GM04504 (cell line): ENCODE measurements at regions not wholly inside any gene's neighbourhood (a gene's known extent, or its start where the extent isn't known, plus 50 kb on each side); places are given as distances from the start of the nearest gene placed in this dataset.
A peak's percentile ranks its signal among the peaks of the same experiment; 100 is the strongest.

Experiments used
- DNase-seq: peaks from one replicate; pipeline ENCODE4 v3.0.0-alpha.2; 2012; ENCODE audit warnings: low read depth

DNA sequence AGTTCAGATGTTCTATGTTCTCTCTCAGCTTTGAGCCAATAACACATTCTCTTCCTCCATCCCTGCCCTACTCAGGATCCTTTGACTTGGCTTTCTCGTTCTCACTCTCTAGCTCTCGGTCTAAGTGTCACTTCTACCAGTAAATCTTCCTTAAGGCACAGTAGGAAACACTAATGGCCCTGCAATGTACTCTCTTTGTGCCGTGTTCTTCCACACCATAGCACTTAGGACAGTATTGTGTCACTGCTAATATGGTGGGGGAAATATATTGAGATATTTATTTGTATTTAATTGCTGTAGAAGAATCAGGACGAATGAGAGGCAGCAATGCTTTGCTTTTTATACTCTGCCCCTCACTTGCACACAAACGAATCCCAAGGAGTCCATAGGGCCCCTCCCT is 493.1 kb downstream of the SHISA9 start:
- no peak for DNase-seq

DNA sequence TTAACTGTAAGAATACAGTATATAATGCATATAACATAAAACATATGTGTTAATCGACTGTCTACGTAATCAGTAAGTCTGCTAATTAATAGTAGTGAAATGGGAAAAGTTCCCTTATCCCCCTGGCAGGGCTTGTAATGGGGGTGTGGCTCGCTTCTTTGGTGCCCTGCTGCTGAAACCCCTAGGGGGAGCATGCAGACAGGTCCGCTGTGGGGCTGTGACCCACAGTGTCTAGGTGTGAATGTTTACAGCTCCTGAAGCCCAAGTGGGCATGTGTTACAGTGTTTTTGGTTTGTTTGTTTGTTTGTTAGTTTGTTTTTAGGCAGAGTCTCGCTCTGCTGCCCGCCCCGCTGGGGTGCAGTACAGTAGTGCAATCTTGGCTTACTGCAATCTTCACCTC is 495.7 kb downstream of the SHISA9 start:
- no peak for DNase-seq

DNA sequence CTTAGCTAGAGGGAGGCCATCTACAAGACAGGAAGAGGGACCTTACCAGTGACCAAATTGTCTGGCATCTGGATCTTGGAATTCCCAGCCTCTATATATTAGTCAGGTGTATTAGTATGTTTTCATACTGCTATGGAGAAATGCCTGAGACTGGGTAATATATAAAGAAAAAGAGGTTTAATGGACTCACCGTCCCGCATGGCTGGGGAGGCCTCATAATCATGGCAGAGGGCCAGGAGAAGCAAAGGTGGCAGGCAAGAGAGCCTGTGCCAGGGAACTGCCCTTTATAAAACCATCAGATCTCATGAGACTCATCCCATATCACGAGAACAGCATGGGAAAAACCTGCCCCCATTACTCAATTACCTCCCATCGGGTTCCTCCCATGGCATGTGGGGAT is 500.2 kb downstream of the SHISA9 start:
- no peak for DNase-seq

DNA sequence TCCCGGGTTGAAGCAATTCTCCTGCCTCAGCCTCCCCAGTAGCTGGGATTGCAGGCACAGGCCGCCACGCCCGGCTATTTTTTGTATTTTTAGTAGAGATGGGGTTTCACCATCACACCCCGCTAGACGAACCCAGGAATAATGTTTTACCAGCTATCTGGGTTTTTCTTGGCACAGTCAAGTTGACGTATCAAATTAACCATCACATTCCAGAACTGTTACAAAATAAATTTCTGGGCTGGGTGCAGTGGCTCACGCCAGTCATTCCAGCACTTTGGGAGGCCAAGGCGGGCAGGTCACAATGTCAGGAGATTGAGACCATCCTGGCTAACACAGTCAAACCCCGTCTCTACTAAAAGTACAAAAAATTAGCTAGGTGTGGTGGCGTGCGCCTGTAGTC is 501.2 kb downstream of the SHISA9 start:
- no peak for DNase-seq

DNA sequence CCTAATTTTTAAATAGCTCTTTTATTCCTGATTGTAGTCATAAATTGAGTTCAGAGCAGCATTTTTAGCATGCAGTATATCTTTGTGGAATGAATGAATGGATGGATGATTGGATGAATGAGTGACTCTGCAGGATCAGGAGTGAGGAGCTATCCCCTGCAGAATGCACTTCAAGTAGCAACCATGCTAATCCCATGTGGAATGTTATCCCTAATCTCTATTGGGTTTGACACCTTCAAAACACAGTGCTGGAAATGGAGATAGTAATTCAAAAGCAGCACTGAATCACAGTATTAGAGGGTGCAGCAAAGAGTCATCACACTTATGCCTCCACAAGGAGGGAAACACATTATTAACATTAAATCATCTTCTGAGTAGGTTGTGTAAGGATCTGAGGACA is 501.9 kb downstream of the SHISA9 start:
- DNase-seq: no peak

DNA sequence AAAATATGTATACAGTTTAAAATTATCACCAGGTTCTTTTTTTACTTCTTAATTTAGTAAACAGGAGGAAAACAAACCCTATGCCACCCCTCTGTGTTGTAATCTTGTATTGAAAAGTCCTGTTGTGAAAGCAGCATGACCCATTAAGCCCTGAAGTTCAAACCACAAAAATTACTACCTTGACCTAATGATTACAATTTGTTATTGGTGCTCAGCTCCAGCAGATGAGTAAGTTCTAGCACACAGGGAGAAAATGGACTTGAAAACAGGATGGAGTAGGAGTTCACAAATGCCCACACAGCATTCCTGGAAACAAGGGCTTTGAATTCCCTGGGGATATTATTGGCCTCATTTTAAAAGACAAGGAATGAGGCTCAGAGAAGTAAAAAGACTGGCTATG is 505.8 kb upstream of the ERCC4 start:
- no peak for DNase-seq

DNA sequence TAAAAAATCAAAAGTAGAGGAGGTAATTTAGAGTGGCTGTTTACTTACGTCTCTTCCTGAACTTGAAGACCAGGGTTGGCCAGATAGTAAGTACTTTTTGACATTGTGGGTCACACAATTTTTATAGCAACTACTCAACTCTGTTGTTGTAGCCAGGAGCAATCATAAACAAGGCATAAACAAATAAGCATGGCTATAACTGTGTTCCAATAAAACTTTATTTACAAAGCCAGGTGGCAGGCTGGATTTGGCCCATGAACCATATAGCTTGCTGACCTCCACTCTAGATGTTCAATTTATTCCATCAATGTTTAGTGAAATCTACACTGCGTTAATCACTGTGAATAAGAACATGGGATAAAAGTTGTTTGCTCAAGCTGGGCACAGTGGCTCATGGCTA is 500.4 kb upstream of the ERCC4 start:
- no peak for DNase-seq

- DNase-seq: peak; percentile 43
Measured at GRCh38 chr16:13421726-13422125, 498.2 kb upstream of the ERCC4 start.

GRCh38 chr16:13425836-13426235 is 494.1 kb upstream of the ERCC4 start:
- DNase-seq: no peak

DNA sequence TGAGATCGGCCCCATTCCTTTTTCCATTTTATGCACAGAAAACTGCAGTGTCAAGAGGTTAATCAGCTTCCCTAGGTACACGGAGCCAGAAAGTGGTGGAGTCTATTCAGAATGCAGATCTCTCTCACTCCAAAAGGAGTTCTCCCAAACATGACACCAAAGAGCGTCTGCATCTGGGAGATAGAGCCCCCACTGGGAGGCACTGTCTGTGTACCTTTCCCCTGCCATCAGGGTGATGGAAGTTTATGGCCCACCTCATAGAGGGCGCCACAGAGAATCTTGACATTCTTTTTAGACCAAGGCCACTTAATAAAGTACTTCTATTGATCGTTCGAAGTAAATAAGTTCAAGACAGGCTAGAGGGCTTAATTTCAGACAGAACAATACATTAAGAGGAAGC is 493.7 kb upstream of the ERCC4 start:
- DNase-seq: no peak

DNA sequence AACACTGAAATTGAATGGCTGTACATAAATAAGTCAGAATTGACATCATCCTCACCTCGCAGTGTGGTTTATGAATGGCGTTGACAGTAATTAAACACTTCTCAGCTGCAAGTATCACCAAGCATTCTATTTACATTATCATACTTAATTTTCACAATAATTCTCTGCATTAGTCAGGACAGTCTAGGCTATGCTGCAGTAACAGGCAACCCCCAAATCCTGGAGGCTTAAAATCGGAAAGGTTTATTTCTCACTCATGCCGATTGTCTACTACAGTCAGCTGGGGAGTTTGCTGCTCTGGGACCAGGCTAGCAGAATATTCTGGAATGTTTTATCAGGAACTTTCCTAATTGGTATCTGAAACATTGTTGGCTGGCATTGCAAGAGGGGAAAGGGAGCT is 493.2 kb upstream of the ERCC4 start:
- no peak for DNase-seq

DNA sequence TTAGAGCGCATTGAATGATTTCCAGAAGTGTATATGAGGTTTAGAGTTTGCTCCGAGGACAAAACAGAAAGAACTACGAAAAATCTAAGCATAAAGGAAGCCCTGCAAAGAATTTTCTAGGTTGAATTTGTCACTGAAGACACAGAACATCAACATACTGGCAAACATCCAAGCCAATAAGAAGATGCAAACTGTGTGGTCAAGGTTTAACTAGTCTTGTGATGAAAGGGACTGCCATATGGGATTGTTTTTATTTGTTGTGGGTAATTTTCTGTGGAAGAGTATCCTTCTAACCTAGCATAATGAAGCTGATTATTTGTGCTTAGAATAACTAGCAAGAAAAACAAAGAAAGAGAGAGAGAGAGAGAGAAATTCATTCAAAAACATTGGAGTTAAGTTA is 492.0 kb upstream of the ERCC4 start:
- peak; percentile 9 for DNase-seq

GRCh38 chr16:13429416-13429815 is 490.5 kb upstream of the ERCC4 start:
- peak; percentile 13 for DNase-seq

- no peak for DNase-seq
Measured at GRCh38 chr16:13435415-13435814, 484.5 kb upstream of the ERCC4 start.

- DNase-seq: no peak
Measured at GRCh38 chr16:13435873-13436474, 484.0 kb upstream of the ERCC4 start.

- DNase-seq: peak; percentile 13
Measured at GRCh38 chr16:13436641-13437412, 483.1 kb upstream of the ERCC4 start.

- no peak for DNase-seq
Measured at GRCh38 chr16:13437413-13437795, 482.6 kb upstream of the ERCC4 start.

DNA sequence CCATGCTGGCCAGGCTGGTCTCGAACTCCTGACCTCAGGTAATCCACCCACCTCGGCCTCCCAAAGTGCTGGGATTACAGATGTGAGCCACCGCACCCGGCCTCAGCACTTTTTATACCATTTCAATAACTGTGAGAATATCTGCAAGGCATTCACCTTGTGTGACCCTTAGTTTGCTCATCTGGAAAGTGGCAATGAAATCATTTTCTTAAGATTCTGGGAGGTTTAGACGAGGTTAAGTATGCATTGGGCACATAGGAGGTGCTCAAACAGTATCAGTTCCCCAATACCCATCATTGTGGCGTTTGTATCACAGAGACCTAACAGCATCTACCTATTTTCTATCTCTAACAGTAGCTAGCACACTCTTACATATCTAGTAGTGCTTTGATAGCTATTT is 481.9 kb upstream of the ERCC4 start:
- no peak for DNase-seq

GRCh38 chr16:13439766-13440165 is 480.2 kb upstream of the ERCC4 start:
- no peak for DNase-seq

DNA sequence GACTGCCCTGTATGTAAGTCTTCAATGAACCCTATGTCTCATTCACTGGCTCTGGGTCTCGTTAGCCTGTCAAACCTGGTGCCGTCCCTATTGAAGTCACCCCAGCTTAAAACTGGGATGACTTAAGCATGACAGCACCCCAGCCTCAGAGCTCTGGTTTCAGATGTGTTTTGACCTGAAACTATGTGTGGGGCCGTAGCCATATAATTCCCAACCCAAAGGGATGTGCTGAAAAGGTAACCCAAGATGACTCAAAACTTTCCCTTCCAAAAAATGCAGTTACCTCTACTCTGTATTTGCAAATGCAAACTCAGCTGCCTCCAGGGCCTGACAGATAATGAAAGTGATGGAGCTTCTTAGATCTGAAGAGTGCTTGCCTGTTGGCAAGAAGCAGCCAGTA is 478.3 kb upstream of the ERCC4 start:
- no peak for DNase-seq

DNA sequence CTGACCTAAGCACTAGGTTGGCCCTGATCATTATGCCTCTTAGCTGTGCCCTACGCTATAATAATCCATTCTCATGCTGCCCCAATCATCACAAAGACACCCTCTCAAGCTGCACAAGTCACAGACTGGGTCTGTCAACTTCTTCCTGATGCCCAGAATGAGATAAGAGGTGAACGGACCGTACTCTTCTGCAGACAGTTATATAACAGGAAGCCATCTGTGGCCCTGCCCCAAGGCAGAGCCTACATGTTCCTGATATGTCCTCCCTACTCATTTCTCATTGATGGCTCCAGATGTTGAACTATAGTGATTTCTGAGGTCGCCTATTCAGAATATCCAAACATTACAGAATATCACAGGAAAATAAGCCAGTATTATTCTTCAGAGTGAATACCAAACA is 471.6 kb upstream of the ERCC4 start:
- no peak for DNase-seq

GRCh38 chr16:13453325-13453724 is 466.6 kb upstream of the ERCC4 start:
- peak; percentile 38 for DNase-seq

DNA sequence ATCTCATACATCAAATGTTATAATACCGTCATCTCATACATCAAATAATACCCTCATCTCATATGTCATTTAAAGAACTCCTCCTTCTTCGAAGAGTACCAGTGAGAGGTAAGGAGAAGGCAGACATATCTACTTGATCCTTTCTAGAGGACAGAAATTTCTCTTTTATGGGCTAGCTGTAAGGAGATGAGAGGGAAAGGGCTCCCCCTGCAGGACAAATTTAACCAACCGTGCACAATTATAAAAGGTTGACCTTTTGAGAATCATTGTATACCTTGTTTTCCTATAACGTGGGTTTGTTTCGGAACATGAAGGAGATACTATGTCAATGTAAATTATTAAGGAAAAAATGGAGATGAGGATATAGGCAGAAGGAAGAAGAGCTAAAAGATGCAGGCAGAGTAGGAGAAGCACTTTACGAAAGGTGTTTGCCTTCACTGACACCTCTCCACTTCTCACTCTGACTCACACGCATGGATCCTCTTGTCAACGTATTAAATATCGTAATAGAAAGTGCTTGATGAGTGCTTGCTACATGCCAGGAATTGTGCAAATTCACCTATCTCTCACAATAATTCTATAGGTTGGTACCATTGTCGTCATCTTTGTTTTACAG is 465.9 kb upstream of the ERCC4 start:
- DNase-seq: peak; percentile 34

GRCh38 chr16:13463619-13464018 is 456.3 kb upstream of the ERCC4 start:
- DNase-seq: no peak
